ENCODE measurements at regions not wholly inside any gene's neighbourhood (a gene's known extent, or its start where the extent isn't known, plus 50 kb on each side); places are given as distances from the start of the nearest gene placed in this dataset.

DNA sequence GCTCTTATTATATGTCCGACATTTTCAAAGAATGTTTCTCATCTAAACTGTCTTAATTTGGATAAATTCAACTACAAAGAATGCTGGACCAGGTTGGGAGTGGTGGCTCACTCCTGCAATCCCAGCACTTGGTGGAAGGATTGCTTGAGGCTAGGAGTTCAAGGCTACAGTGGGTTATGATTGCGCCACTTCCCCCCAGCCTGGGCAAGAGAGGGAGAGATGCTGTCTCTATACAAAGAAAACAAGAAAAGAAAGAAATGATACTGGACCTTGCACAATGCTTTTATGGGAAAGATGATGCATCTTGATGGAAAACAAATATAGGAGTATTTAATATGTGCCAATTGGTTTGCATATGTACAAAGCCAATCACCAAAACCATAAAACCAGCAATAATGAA, 296.7 kb downstream of the LPIN1 start:
- Histone ChIP-seq H3K4me2 (ENCODE audit: low read length) (peak overlapping the region; percentile 92), H3K79me2 (ENCODE audit: control insufficient read depth, low read length) (no peaks in the 10 kb centered on the region), H3K4me1 (ENCODE audit: control insufficient read depth, low read length) (peaks cover 99% of the 10 kb centered on the region), H3K9me3 (ENCODE audit: control insufficient read depth, insufficient read depth, low read length) (0 out of 2 replicates have a peak, but pooled peaks cover 3% of the 10 kb centered on the region), H3K36me3 (ENCODE audit: control insufficient read depth, low read length) (peaks cover 14% of the 10 kb centered on the region), H3K27ac (ENCODE audit: low read depth, low read length) (peak overlapping the region; percentile 98), H3K4me3 (ENCODE audit: low read length) (peak overlapping the region; percentile 18; the same call in 1 of the 2 replicates), H3F3A (ENCODE audit: control insufficient read depth, insufficient read depth) (peaks cover 29% of the 10 kb centered on the region), H3K27me3 (ENCODE audit: control insufficient read depth, low read length) (no peaks in the 10 kb centered on the region), H3K9me2 (replicated peaks; ENCODE audit: control insufficient read depth, low read length) (no peaks in the 10 kb centered on the region), H4K20me1 (ENCODE audit: control insufficient read depth, insufficient read depth, low read depth, low read length) (no peaks in the 10 kb centered on the region)
- TF ChIP-seq CTCF (IDR thresholded peaks at IDR 0.05; ENCODE audit: low read depth, low read length, poor library complexity, severe bottlenecking) = no peak
- TF ChIP-seq EZH2phosphoT487 (IDR thresholded peaks at IDR 0.05; ENCODE audit: borderline replicate concordance, low read length) = no peak

- Histone ChIP-seq H4K20me1 (ENCODE audit: control insufficient read depth, insufficient read depth, low read depth, low read length) (no peaks in the 10 kb centered on the region), H3K4me3 (ENCODE audit: low read length) (peak overlapping the region; percentile 64), H3K36me3 (ENCODE audit: control insufficient read depth, low read length) (peaks cover 14% of the 10 kb centered on the region), H3K4me1 (ENCODE audit: control insufficient read depth, low read length) (peaks cover 99% of the 10 kb centered on the region), H3K27ac (ENCODE audit: low read depth, low read length) (peak overlapping the region; percentile 98), H3K9me3 (ENCODE audit: control insufficient read depth, insufficient read depth, low read length) (0 out of 2 replicates have a peak, but pooled peaks cover 3% of the 10 kb centered on the region), H3K9me2 (replicated peaks; ENCODE audit: control insufficient read depth, low read length) (no peaks in the 10 kb centered on the region), H3K27me3 (ENCODE audit: control insufficient read depth, low read length) (no peaks in the 10 kb centered on the region), H3K4me2 (ENCODE audit: low read length) (peak overlapping the region; percentile 92), H3K79me2 (ENCODE audit: control insufficient read depth, low read length) (no peaks in the 10 kb centered on the region), H3F3A (ENCODE audit: control insufficient read depth, insufficient read depth) (peaks cover 39% of the 10 kb centered on the region)
- TF ChIP-seq CTCF (IDR thresholded peaks at IDR 0.05; ENCODE audit: low read depth, low read length, poor library complexity, severe bottlenecking) (no peak), EZH2phosphoT487 (IDR thresholded peaks at IDR 0.05; ENCODE audit: borderline replicate concordance, low read length) (no peak)
Observed at GRCh38 chr2:12044857-12045256, 298.4 kb downstream of the LPIN1 start.

DNA sequence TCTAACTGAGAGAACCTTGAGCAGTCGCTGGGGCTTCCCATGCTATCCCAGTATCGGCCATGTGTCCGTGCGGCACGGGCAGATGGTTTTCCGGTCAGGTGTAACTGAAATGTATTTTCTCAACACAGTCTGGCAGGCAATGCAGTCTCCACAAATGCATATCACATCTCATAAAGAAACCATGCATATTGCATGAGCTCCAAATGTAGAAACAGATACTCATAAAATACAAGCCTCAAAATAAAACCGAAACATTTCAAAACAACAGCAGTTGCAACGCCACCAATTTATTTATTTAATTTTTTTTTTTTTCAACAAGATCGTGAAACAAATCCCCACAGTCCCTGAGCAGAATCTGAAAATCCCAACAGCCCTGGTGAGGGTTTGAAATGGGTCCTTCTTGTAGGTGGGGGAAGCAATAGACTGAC, 299.4 kb downstream of the LPIN1 start:
- no peaks in the 10 kb centered on the region for H3K9me2 ChIP-seq (replicated peaks; ENCODE audit: control insufficient read depth, low read length)
- no peak for TF ChIP-seq CTCF (IDR thresholded peaks at IDR 0.05; ENCODE audit: low read depth, low read length, poor library complexity, severe bottlenecking)
- TF ChIP-seq EZH2phosphoT487 (IDR thresholded peaks at IDR 0.05; ENCODE audit: borderline replicate concordance, low read length) = no peak
- peak overlapping the region; percentile 92 for H3K4me2 ChIP-seq (ENCODE audit: low read length)
- H3K4me3 ChIP-seq (ENCODE audit: low read length) = peak overlapping the region; percentile 64
- H3K27ac ChIP-seq (ENCODE audit: low read depth, low read length) = peak overlapping the region; percentile 98
- no peaks in the 10 kb centered on the region for H3K9me3 ChIP-seq (ENCODE audit: control insufficient read depth, insufficient read depth, low read length)
- H3F3A ChIP-seq (ENCODE audit: control insufficient read depth, insufficient read depth) = peaks cover 45% of the 10 kb centered on the region
- H3K36me3 ChIP-seq (ENCODE audit: control insufficient read depth, low read length) = peaks cover 14% of the 10 kb centered on the region
- H3K27me3 ChIP-seq (ENCODE audit: control insufficient read depth, low read length) = no peaks in the 10 kb centered on the region
- H3K4me1 ChIP-seq (ENCODE audit: control insufficient read depth, low read length) = peaks cover 99% of the 10 kb centered on the region
- no peaks in the 10 kb centered on the region for H3K79me2 ChIP-seq (ENCODE audit: control insufficient read depth, low read length)
- H4K20me1 ChIP-seq (ENCODE audit: control insufficient read depth, insufficient read depth, low read depth, low read length) = no peaks in the 10 kb centered on the region
